HG02588 (cell line): ENCODE measurements at regions not wholly inside any gene's neighbourhood (a gene's known extent, or its start where the extent isn't known, plus 50 kb on each side); places are given as distances from the start of the nearest gene placed in this dataset.
"Not testable (repeated sequence)": the region's sequence is repeated elsewhere in the genome, so short reads cannot be mapped to it uniquely, and the experiment has no call there.

Experiments
- ATAC-seq: cut with Tn5 transposase; IDR thresholded peaks from one replicate; pipeline ENCODE4 v1.9.1; 2021; ENCODE audit warnings: mild to moderate bottlenecking, moderate library complexity; ENCODE audit not compliant: unreplicated experiment

DNA sequence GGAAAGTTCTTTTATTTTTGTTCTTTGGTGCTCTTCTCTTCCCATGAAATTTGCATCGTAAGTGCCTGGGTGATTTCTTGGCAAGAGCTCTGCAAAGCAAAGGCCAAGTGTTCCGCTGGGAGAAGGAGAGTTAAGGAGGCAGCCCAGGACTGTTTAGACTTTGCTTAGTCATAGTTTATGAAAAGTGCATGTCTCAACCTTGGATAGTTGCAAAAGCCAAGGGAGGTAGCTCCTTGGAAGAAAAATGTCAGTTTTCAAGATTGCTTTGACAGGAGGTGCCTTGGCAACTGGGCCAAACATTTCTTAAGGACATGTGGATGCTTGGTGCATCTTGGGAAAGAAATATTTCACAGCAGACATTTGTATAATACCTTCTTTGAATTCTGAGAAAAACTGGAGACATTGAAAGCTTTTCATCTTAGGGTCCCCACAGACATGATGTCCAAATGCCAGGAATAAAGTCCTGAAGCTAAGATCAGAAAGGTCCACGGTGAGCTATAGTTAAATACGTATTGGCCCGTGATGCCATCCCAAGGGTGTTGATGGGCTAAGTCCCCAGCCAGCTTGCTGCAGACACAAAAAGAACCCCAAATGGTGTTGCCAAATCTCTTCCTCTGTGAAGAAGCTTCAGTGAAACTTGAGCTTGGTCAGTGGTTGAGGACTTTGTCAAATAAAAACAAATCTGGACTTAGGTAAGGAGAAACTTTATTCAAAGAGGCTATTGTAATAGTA, 96.3 kb upstream of the THUMPD2 start:
- no peak for ATAC-seq

DNA sequence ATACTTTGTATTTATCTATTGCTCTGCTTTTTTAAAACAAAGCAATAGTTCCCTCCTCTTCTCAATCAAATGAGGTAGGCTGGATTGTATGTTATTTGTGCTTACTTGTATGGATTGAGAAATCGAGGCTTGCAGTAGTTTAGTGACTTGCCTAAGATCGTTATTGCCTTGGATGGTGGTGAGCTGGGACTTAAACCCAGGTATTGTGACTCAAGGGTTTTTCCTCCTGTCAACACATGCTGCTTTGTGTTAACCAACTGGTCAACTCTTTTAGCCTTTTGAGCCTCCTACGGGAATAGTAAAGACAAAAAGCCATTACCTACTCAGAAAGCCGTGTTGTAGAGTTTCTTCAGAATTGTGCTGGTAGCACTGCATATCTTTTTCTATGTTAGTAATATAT, 95.2 kb upstream of the THUMPD2 start:
- no peak for ATAC-seq

DNA sequence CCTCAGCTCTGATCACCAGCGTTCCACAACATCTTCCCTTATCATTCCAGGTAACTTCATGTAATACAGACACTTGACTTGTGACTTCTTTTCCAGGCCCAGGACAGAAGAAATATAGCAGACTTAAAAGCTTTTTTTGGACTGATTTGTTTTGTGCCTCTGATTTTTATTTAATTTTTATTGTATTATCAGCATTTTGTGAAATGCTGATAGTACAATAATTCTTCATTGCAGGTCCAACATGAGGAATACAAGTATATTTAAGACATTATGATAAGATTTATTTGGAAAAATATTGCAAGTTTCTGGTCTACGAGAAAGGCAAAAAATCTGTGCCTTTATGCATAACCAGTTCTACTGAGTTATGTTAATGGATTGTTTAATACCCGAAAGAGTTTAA, 94.5 kb upstream of the THUMPD2 start:
- ATAC-seq = no peak

DNA sequence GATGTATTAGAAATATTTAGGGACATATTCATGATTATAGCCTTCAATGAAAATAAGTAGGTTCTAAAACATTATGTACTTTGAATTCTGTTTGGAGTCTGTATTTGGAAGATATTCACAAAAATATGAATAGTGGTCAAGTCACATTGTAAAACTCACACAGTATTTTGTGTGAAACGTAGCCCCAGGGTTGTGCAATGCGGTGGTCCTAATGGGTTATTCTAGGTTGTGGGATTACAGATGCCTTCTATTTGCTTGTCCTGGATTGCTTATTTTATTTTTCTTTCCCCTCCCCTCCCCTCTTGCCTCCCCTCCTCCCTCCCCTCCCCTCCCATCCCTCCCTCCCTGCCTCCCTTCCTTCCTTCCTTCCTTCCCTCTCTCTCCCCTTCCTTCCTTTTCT, 93.7 kb upstream of the THUMPD2 start:
- no peak for ATAC-seq

DNA sequence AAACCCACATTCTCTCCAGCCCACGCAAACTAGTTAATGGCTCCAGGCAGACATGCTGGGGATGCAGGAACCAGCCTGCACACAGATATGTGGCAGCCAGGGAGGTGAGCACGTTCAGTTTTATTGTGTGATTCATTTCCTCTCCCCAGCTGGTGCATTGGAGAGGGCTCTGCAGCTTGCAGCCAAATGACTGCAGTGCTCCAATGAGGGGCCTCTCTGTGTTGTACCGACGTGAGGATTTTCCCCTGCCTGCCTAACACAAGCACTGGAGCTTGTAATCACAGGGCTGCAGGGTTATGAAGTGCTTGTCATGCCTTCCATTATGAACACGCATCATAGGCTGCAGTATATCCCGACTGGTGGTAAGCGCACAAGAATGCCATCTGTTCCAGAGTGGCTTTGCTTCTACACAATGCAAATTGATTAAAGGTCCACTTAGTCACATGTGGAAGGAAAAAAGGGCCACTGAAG, 92.3 kb upstream of the THUMPD2 start:
- no peak for ATAC-seq

DNA sequence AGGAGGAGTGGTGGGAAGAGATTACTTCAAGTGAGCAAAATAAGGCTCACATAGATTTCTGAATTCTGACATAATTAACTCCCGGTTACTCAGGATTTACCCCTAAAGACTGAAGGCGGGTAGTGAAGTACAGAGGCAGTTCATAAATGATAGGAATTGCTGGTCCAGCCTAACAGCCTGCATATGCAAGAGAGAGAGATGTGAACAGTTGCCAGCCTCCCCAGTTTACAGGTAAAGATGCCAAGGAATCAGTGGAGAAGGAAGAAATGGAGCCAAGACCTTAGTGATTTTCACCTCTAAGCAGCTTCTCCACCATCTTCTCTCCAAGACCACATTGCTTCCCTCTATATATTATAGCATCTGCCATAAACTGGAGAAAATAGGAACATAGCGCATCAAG, 91.8 kb upstream of the THUMPD2 start:
- no peak for ATAC-seq

DNA sequence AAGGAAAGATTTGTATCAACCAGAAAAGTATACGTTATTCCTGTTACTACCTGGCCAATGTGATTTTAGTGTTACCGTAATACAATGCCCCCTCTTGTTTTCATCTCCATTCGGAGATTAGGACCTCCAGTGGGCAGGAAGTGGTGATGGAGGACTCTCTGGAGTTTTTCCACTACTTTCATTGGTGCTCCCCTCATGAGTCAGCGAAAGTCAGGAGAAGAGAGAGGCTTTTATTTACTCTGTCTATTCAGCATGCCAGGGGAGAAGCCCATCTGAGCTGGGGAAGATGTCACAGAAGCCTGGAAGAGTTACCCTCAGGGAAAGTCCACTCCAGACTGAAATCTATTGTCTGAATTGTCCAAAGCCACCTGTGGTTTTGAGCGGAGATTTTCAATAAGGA, 88.2 kb upstream of the THUMPD2 start:
- ATAC-seq = no peak

DNA sequence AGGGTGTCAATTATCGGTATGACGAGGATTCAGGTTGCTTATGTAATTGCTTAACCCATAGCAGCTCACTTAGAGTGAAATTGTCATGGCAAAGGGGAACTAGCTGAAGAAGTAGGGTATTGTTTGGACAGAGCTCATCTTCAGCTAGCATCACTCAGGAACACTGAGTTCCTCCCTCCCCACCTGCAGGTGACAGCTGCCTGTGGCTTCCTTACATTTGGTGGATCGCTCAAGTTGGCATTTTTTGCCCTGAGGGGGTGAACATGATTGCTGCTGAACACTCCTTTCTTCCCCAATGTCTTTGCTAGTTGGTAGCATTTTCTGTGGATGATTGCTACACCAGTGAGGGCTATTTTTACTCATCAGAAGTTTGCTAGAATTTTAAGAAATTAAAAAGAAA, 86.7 kb upstream of the THUMPD2 start:
- no peak for ATAC-seq

DNA sequence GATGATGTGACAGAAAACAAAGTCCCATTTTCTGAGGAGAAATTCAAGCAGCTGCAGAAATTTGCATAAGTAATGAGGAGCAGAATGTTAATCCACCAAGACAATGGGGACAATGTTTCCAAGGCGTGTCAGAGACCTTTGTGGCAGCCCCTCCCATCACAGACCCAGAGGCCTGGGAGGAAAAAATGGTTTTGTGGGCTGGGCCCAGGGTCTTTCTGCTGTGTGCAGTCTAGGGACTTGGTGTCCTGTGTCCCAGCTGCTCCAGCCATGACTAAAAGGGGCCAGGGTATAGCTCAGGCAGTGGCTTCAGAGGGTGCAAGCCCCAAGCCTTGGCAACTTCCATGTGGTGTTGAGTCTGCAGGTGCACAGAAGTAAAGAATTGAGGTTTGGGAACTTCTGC, 84.6 kb upstream of the THUMPD2 start:
- ATAC-seq = not testable (repeated sequence)

DNA sequence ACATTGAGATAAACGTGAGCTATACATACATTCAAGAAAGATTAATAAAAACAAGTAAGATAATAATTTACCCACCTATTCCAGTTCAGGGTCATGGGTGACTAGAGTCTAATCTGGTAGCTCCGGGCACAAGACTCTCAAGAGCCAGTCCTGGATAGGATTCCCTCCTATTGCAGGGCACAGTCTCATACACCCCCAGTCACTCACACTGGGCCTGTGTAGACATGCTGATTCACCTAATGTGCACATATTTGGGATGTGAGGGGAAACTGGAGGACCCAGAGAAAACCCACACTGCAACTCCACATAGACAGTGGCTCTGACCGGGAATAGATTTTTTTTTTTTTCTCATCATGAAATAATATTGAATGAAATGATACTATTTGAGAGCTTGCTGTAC, 81.5 kb upstream of the THUMPD2 start:
- no peak for ATAC-seq

DNA sequence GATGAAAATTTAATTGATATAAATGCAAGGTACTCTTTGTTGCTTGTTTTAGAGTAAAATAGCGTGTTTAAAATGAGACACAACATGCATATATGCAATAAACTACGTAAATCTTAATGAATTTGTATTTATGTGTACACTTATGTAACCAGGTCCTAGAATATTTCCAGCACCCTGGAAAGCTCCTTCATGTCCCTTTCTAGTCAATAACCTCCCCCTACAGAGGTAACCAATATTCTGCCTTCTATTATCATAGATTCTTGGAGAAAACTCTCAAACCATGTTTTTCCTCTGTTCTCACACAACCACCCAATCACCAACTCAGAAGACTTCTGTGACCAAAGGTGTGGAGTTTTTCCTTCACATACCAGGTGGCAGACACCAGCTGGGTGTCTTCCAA, 79.6 kb upstream of the THUMPD2 start:
- no peak for ATAC-seq

DNA sequence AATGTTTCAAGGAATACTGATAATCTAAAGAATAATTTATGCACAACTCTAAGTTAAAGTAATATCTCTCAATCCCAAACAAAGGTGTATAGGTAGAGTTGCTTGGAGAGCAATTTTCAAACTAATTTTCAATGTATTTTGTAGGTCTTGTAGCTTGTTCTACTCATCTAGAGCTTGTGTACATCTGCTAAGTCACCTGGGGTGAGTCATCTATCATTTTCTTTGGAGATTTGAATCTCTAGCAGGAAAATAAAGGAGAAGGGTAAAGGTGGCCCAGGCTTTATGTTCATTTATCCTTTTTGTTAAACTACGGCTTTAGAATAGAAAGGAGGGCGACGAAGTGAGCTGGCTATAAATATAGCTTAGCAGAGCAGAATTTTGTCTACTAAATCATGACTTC, 76.8 kb upstream of the THUMPD2 start:
- no peak for ATAC-seq

DNA sequence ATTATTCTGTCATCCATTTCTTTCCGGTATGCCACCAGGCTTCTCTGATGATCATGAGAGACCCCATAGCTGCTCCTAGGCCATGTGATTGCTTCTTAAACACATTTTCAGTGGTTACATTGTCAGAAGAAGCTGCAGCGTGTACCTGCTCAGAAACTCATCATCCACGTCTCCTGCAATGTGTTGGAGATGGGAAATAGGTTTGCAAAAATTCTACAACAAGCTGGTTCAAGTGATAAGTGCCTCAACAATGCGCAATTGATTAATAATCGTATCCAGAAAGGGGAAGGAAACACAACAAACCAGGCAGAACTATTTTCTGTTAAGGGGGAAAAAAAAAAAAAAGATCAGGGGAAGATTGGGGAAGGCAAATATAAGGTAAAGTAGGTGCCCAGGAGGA, 75.7 kb upstream of the THUMPD2 start:
- no peak for ATAC-seq

DNA sequence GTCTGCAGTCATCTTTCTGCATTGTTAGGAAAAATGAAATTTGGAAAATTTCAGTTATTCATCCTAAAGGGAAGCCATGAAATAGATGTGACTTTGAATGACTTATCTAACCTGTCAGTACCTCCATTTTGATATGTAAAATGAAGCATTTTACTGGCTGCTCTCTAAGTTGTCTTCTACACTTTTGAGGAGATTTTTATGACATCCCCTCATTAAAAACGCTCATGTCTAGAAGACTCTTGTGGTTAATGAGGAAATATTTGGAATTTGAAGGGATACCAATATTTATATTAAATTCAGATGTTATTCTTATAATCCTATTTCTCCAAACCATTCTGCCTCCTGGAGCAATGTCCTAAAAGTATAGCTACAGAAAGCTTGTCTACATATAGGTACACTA, 73.8 kb upstream of the THUMPD2 start:
- ATAC-seq = no peak

DNA sequence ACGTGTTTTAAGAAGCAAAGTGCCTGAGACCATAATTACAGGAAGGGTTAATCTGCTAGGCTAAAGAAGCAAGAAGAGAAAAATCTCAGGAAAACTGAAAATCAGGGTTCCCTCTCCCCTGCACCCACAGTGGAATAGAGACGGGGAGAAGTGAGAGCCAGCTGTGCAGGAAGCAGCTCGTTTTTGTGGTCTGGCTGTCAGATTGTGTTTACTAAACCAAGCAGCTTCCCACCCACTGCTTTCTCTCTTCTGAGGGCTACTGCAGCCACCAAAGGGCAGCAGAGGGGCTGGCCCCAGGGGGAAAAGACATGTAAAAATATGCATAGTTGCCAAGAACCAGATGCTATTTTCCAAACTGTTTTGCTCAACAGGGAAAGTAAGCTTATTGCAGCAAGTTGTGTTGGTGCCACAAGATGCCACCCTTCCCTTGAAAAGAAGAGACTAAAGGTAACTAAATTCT, 72.6 kb upstream of the THUMPD2 start:
- ATAC-seq = peak; percentile 96

DNA sequence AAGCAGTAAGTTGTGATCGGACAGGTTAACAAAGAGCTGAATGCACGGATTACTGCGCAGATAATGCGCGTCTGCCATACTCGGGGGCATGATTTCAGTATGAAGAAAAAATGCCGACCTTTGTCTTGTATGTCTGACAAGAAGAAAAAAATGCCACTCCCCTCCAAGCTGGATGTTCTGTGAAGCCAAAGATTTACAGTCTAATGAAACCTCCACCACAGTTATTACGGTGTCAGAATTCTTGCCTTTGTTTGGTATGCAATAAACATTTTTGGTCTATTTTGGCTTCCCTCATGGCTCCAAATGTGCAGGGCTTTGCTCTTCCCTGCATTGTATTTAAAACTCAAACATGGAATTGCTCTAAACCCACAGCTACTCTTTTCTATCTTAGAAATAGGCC, 72.2 kb upstream of the THUMPD2 start:
- ATAC-seq = no peak

DNA sequence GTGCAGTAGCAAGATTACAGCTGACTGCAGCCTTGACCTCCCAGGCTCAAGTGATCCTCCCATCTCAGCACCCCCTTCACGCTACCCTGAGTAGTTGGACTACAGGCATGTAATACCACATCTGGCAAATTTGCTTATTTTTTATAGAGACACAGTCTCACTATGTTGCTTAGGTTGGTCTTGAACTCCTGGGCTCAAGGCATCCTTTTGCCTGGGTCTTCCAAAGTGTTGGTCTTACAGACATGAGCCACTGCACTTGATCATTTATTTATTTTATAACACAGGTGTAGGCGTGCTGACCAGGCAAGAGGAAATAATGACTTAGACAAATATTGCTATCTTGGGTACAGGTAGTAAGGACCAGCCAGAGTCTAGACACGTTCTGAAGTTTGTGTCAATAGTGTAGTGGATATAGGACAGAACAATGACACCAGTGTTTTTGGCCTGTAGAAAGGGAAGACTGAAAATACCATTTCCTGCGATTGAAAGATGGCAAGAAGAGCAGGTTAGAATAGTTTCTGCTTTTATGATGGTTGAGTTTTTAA, 71.0 kb upstream of the THUMPD2 start:
- ATAC-seq = no peak

DNA sequence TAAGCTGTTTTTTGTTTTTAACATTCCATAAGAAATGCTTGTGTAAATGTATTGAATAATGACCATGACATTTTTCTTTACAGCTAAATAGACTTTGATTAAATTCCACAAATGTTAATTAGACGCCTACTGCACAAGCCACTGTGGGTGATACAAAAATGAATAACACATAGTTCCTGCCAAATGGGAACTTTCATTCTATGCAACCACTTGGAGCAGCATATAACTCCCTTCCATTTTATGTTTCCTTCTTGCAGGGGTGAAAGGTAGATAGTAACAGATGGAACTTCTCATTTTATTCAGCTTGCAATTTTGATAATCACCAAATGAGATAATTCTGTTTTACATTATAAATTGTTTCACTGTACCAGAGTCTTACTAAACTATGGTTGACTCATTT, 70.0 kb upstream of the THUMPD2 start:
- ATAC-seq = no peak

DNA sequence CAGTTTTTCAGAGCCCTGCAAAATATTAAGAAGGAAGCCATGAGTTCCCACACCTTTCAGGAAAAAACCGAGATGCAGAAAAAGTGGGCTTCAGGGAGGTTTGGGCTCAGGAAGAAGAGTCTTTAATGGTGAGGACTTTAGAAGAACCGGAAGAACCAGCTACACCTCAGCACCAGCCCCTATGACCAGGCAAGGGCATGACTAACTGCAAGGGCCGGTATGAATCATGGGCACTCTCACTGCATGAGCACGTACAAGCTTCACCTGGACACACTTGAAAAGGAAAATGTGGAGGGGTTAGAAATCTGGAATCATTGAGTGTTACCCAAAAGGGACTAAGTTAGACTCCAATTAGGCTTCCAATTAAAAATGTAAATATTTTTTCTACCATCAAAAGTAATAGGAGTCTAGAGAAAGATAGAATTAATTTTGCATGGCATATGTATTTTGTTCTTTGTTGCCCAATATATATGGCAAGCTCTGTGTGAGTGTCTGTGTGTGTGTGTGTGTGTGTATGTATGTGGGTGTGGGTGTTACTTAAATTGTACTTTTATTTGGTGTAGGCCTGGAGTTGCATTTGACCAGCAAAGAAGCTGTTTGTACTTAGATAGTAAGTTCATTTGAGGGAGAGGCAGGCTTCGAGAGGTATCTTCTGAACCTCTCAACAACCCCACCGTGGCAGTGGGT, 66.5 kb upstream of the THUMPD2 start:
- ATAC-seq = no peak

DNA sequence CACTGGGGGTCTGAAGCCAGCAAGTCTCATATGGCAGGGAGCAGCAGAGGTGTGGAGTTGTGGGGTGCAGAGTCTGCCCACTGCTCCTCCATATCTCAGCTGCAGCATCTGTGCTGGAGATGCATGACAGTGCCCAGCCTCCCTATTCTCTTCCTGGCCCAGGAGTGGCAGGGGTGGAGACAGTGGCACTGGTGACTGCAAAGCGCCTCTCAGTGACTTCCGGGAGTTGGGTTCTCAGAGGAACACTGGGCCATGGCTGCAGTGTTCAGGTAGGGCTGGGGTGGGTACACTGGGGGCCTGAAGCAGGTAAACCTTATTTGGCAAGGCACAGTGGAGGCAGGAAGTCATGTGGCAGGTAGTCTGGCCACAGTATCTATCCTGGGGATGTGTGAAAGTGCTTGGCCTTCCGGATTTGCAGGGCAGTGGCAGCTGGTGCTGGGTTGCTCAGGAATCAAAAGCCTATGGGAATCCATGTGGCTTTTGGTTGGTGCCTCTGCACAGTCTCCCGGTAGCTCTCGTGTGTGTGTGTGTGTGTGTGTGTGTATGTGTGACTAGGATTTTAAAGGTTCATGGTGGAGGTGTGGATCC, 60.3 kb upstream of the THUMPD2 start:
- no peak for ATAC-seq

DNA sequence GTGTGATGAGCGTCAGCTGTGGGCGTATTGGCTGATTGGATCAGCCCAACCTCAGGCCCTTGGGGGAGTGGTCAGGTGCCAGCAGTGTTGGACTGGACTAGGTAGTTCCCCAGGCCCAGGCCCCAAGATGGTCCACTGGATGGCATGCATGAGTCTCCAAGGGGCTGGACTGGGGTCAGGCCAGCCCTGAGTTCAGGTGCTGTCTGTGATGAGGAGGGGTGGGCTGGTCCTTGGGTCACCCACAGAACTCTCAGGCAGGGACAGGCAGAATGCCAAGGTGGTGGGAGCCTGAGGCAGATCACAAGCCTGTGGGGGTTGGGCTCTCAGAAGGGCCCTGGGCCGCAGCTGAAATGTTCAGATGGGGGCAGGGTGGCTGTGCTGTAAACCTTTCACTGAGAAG, 59.5 kb upstream of the THUMPD2 start:
- no peak for ATAC-seq
